ENCODE measurements at regions not wholly inside any gene's neighbourhood (a gene's known extent, or its start where the extent isn't known, plus 50 kb on each side); places are given as distances from the start of the nearest gene placed in this dataset.

DNA sequence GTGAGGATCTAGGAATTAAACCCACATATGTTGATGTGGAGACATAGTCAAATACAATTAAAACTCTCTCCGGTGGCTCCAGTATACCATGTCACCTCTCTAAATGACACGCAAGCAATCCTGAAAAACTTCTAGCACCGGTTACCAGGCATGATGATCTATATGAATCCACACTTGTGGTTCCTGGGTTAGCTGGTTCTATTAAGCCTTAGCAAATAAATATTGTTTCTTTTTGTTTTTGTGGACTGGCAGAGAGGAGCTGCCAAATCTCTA, 104.8 kb downstream of the SEC61B start:
- no peak for DNase-seq

DNA sequence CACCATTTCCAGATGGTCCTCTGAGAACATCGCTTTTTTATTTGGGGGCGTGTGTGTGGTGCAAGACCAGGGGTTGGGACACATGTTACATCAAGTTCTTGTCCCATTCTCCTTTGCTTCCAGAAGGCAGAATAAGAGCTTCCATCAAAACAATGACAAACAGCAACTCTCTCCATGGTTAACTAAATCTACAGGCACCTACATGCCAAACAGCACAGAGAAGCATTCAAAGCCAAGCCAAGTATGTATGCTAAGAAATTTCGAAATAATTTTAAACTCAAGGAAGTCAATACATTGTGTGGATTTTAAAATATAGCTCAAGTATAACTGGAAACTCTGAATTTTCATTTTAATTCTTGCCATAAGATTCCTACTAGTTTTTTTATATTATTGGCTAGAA, 105.6 kb downstream of the SEC61B start:
- no peak for DNase-seq

DNA sequence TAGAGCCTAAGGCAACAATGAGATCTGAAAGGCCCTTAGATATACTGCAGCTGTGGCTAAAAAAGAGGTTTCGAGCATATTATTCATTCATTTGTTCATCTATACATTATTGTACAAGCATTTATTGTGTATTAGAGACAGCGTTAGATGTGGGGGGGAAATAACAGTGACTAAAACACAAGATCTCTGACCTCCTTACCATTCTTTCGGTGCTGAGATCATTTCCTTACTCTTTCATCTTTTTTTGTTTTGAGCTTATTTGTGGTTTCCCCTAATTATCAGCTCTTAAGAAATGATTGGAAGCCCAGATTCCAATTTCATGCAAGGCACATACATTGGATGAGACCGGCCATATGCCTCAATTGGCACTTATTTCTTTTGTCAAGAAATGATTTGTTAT, 113.2 kb downstream of the SEC61B start:
- DNase-seq = no peak

DNA sequence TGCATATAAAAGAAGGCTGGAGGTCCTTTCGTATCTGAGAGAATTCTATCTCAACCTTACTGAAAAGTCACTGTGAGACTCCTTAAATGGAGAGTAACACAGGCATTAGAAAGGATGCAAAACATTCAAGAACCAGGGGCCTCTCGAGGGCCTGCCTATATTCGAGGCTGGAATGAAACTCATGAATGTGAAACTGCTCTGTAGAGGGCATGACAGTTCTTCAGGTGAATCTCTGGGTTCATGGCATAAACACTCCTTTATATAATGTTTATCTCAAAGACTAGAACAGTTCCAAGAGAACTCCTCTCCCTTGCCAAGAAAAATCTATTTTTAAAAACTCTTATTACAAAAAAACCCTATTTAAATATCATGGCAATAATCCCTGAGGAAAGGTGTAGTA, 113.9 kb downstream of the SEC61B start:
- DNase-seq = no peak

DNA sequence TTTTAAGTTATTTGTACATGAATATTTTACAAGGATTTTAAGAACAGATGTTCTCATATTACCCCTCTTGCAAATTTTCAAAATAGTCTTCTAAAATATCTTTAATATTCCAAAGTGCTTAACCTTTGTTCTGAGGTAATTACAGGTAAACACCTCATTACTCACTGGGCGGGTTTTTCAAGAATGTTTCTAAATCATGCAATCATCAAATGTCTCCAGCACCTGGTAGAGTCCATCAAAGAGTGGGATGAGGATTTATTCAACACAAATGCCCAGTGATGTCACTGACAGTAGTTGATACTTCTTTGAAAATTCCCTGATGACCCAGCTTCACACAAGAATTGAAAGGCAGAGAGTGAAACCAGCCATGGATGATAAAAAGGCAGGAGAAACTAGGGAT, 114.4 kb downstream of the SEC61B start:
- no peak for DNase-seq

DNA sequence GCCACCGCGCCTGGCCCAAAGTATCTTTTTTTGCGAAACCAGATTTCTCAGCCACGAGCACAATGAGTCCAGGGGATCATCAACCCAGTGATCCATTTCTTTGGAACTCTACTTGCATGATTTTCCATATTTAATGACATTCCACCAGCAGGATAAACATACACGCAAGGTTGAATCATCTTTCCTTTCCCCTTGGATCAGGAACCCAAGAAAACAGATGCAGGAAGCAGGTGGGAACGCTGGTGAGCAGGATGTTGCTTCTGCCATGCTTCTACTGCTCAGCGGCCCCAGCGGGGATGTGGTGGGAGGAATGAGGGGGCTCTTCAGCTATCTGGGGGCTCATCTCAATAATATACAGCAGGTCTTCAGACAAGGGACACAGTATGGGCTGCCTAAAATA, 118.2 kb downstream of the SEC61B start:
- no peak for DNase-seq

DNA sequence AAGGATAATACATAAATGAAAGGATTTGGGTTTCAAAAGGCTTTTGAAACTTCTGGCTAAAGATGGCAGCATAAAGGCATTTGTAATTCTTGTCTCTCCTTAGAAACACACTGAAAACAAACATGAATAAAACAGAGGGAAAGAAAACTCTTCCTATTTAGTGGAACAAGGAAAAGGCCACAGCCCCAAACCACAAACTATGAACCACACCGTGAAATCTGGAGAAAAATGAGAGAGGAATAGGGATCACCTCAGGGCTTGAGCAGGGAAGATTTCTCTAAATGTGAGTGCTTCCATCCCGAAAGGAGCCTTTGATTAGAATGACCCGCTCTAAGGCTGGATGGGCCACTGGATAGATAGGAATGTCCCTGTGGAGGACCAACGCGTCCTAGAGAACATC, 119.6 kb downstream of the SEC61B start:
- DNase-seq = no peak

DNA sequence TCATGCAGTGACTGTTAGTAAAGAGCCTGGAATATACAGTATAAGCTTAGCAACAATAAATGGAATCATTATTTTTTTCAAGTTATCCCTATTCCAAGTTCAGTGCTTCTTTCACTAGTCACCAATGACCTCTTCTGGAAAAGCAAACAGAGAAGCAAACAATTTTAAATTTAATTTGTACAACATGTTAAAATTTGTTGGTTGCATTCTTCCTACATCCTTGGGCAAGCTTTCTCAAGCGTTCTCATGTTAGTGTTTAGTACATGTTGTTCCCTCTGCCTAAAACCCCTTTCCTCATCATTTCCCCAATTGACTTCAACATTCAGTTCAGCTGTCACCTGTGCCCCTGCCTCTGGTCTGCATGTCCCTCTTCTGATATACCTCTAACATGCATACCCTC, 123.4 kb downstream of the SEC61B start:
- DNase-seq = no peak

DNA sequence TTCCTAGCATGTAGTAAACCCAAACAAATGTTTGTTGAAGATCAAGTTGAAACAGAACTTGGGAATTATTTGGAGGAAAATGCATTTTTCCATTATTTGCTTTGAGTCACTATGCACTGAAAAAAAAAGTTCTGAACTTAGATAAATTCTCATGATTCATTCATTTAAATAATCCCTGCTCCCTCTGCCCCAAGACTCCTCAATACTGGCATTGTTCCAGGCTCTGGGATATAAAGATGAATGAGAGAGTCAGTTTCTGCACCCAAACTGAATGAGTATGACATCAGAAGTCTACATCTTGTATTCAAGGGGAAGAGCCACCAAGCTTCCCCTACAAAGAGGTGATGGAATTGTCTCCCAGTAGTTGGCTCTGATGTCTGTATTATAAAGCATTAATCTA, 123.9 kb downstream of the SEC61B start:
- no peak for DNase-seq

DNA sequence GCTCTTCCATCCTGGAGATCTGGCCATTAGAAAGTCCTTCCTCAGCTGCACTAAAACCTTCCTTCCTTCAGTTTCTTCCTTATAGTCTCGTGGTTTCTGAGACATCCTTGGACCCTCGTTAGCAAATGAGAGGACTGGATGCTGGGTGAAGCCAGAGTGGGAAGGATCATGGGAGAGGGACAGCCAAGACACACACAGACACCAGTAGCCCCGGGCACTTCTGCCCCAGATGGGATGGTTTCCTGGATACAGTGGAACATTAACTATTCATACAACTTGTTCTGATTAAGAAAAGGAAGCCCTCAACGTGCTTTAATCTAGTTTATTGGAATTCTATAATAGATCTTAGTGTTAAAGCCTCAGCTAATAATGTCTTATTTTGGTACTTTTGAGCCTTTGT, 125.5 kb downstream of the SEC61B start:
- DNase-seq = no peak

DNA sequence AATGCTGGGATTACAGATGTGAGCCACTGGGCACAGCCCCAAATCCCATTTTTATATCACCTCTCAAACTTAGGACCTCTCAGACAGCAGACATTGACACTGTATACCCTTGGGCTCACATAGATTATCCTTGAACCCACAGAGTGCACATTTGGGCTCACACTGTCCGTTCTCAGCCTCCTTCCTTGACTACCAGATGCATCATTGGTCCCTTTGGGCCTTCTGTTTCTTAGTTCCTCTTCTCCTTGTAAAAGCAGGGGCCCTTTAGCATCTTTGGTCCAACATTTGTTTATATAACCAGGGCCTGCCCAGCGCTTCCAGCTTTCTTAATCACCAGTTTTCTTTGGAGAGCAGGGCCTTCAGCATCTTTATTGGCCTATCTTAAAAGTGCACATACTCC, 126.2 kb downstream of the SEC61B start:
- DNase-seq = no peak

DNA sequence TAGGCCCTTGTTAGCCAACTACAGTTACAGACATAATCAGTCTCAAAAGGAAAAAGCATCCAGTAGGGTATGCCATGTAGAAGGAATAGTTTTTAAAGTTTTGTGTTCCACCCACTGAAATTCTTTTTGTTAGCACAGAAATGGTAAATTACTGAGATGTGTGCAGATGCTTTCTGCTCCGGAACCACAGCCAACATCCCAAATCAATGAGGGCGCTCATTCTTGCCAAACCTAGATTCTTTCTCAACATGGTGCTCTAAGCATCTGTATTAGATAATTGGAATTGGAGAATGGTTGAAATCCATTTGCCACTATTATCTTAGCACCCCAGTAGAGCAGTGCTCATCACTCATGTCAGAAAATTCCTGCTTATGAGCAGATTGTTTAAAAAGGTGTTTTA, 127.8 kb downstream of the SEC61B start:
- no peak for DNase-seq

DNA sequence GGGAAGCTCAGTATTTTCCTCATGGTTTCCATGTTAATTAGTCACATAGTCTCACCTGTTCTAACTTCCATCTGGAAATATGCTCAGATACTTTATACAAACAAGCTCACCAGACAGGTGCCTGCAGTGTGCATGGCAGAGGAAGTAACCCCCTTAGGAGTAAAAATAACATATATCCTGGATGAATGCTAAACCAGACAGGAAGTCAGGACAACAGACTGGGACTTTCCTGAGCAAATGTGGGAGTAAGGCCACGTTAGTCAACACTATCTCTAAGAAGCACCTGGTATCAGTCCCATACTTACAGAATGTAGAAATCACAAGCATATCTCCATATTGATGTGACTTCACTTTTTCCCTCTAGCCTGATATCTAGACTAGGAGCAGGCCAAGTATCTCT, 128.4 kb downstream of the SEC61B start:
- no peak for DNase-seq

DNA sequence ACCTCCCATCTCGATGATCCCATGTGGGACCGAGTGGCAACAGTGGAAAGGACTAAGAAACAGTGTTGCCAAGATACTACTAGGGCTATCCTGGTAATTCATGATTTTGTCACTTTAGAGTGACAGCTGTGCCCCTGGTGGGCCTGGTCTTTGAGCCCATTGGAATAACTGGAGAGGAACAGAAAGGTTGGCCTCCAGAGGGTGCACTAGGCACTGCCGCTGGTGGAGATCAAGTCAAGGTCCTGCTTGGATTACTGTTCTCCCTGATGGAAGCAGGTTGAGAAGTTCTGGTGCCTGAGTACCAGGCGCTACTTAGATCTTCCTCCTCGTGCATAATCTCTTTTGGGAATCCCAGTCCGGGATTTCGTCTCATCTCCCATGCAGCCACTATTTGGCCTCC, 129.6 kb downstream of the SEC61B start:
- DNase-seq = no peak

DNA sequence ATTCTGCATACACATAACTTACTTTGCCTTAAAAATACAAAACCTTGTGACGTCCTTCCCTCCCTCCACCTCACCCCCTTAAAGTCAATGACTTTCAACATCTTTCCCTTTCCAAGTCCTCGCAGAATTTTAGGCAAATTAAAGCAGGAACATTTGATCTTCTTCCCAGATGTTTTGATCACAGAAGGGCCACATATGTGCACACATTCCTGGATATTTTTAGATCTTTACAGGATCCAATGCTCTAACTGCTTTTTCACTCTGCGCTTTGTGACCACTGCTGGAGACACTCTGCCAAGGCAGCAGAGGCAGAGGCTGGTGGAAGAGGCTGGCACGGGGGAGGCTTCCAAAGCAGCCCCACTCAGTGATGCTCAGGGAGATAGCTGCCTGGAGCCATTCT, 130.7 kb downstream of the SEC61B start:
- no peak for DNase-seq

DNA sequence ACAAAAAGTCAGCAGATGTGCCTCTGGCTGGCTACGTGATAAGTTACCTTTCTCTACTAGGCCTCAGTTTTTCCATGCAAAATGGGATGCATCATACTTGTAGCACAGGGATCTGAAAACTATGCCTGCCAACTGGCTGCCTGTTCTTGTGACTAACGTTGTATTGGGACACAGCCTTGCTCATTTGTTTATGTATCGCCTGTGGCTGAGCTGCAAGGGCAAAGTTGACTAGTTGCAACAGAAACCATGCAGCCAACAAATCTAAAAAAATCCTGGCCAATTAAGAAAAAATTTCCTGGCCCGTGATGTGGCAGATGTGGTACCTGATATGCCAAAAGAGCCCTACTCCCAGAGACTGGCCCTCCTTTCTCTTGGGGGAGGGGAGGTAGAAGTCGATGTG, 131.3 kb downstream of the SEC61B start:
- DNase-seq = no peak

DNA sequence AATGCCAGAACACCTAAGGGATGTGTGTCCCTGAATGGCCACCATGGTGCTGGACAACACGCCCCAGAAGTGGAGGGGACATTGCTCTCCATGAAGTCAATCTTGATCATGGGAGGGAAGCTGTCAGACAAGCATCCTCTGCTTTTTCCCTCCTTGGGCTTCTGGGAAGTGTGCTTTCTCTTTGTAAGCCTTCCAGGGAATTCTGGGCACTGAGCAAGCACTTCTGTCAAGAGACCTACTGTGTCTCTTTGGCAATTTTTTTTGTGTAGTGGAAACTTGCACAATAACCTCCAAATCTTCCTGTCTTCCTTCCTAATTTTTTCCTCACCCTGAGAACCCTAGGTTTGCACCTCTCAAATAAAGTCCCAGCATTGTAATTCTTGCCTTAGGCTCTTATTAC, 132.0 kb downstream of the SEC61B start:
- no peak for DNase-seq

DNA sequence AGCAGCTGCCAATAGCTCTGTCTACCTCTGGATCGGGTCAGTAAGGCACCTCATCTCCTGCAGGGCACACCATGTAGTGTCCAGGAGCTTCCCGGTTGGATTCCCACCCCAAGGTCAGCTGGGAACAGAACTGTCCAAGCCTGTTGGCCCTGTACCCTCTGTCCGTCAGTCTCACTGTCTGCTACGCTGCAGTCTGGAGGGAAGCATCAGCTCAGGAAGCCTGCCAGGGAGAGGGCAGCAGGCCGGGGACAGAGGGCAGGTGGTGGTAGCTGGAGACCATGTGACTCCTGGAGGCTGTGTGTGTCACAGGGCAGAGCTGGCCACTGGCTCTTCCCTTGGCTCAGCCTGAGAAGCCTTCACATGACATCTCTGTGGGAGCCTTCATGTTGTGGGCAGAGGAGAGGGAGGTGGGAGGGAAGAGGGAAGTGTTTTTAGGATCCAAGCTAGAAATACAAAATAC, 134.5 kb downstream of the SEC61B start:
- peak in 10 of 56 donors; percentile 4 to 62 (median 20) for DNase-seq

DNA sequence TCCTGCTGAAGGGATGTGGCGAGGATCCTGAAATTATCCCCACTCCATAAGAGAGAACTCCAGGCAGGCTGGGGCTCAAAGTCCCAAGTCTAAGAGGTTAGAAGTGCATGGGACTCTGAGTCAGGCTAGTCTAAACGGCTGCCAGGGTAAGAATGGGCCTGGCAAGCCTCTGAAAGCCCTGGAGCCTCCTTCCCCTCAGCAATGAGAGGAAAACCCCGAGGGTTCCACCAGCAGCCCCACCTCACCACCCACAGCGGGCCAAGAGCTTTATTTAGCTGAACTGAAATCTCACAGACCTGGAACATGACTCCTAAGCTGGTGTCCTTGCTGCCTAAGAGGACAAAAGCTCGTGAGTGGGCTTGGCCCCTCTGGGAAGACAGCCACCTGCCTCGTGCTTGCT, 135.5 kb downstream of the SEC61B start:
- peak in 2 of 56 donors; percentile 8 to 27 for DNase-seq

DNA sequence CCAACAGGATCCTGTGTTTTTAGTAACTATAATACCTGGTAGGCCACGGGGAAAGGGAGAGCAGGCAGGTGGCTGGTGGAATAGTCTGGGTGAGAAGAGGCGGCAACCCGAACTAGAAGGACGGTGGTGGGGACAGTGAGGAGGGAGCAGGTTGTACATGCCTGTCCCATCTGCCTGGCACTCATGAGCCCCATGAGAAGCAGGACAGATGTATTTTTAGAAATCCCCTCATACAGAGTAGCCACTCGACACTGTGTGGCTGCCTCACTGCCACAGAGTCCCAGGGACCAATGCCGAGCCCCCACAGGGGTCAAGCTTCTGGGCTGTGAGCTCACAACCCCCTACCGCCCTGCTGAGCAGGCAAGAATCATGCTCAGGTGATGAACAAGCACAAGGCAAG, 136.6 kb downstream of the SEC61B start:
- DNase-seq = no peak

DNA sequence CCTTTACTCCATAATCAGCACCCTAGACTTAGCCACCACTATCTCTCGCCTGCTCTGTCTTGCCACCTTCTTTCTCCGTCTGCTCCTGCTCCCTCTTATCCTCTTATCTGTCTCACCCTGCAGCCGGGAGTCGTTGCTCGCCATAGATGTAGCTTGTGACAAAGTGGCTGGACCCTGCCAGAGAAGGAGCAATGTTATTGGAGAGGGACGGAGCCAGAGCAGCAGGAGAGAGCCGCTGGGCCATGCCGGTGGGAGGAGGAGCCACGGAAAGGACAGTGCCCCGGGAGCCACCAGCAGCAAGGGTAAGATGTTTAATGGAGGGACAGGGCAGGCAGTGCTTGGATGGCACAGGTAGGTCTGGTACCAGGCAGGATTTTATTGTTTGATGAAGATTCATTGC, 137.3 kb downstream of the SEC61B start:
- DNase-seq = no peak

DNA sequence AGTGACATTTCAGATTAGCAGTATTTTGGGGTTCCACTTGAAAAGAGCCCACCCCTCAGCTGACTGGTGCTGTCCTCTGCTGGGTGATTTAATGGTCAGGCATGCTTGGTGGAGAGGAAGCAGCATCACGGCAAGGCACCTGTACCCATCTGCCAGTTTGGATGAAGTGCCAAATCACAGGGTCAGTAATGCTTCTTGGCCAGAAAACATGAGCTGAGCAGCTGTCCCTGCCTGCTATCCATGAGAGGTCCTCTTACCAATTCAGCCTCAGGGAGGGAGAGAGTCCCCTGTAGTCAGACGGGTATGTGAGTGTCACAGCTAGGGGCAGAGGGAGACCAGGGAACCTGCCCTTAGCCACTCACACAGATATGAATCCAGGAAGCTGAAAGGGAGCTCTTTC, 137.9 kb downstream of the SEC61B start:
- DNase-seq = no peak

DNA sequence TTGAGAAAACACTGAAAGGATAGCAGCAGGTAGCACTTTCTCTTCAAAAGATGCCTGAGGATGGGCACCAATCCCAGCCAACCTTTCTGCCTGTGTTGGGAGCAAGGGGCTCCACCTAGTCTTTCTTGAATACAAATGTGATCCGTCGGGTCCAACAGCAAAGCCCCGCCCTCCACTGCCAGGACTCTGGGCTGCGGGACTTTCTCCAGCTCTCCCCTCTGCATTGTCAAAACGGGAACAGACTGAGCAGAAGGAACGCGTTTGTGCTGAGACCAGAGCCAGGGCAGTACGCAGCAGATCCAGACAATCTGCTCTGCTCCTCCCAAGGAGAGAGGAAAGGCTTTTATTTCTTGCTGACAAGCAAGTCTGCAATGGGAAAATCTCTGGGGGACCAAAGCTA, 139.7 kb downstream of the SEC61B start:
- DNase-seq = peak in 3 of 56 donors; percentile 1 to 15 (median 14)

DNA sequence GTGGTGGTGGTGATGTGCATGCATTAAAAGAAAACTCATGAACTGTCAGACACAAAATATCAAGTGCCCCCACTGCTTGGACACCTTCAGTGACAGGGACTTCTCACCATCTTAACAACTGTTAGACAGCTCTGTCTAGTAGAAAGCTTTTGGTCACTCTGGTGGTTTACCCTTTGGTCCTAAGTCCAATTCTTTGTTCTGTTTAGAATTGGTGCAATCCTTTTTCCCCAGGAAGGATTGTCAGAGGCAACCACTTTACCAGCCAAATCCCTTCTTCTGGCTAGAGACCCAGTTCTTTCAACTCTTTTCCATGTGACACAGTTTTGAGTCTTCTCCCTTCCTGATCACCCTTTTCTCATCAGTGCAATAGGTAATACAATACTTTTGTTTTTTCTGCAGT, 140.2 kb downstream of the SEC61B start:
- DNase-seq = no peak

DNA sequence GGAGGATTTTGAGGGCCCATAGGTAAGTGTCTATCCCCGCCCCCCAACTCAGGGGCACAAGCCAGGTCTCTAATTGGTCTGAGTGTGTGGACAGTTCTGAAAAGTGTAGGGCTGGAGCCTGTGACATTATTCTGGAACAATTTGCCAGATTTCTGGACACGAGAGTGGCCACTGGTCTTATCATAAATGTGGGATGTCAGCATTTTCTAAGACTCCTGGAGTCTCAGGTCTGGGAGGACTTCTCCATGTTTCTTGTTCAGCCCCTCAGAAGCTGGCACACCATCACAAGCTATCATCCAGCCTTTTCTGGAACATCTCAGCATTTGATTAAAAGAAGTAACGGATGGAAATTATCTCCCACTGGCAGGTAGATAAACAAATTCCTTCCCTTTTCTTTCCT, 141.4 kb downstream of the SEC61B start:
- DNase-seq = no peak
